Omental fat pad (tissue), 3 donors: ENCODE measurements at regions not wholly inside any gene's neighbourhood (a gene's known extent, or its start where the extent isn't known, plus 50 kb on each side); places are given as distances from the start of the nearest gene placed in this dataset.
A peak's percentile ranks its signal among the peaks of the same experiment; 100 is the strongest.

ENCODE experiments used
- ATAC-seq: fragments of 150-250 bp; one replicate; pipeline ENCODE4 v1.9.1; 2016; ENCODE audit warnings: mild to moderate bottlenecking, moderate library complexity; ENCODE audit not compliant: low FRiP score
- DNase-seq: peaks from one replicate; pipeline ENCODE4 v3.0.0-alpha.2; 2019; ENCODE audit warnings: low spot score
- CTCF ChIP-seq, 3 donors: fragments of 450-650 bp; IDR thresholded peaks; one replicate each; pipeline ENCODE4 v1.5.1; 2016 to 2017; ENCODE audit warnings: antibody characterized with exemption in 3 of 3, mild to moderate bottlenecking in 3 of 3, moderate library complexity in 2 of 3

DNA sequence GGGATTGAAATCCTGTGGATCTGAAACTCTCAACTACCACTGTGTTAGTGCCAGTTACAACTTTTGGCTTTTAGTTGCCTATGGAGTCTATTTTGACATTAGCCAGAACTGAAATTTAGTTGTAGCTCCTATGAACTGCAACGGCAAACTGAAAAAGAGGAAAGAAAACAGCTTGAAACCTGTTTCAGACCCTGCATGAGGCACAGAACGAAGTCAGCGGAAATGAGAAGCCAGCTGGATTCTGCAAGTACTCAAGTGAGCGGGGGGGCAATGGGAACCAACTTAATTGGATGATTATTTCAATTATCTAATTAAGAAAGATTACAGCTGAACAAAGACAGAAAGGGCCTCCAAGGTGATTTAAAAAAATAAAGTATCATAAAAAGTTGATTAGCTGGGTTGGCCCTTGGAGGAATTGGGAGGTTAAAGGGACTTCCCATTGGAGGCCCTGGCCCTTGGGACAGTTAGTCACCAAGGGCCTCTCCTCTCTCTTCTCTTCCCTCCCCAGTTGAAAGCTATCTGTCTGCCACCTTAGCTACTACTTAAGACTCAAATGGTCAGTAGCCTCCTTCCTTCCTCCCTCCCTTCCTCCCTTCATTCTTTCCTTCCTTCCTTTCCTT, 352.1 kb downstream of the SHQ1 start:
- no peak for TF ChIP-seq CTCF (IDR thresholded peaks at IDR 0.05)
- DNase-seq, result no peak
- ATAC-seq, result no peak

- ATAC-seq (no peak), DNase-seq (no peak)
- TF ChIP-seq CTCF (IDR thresholded peaks at IDR 0.05), result no peak
Observed at GRCh38 chr3:72494626-72495025, 353.6 kb downstream of the SHQ1 start.

DNA sequence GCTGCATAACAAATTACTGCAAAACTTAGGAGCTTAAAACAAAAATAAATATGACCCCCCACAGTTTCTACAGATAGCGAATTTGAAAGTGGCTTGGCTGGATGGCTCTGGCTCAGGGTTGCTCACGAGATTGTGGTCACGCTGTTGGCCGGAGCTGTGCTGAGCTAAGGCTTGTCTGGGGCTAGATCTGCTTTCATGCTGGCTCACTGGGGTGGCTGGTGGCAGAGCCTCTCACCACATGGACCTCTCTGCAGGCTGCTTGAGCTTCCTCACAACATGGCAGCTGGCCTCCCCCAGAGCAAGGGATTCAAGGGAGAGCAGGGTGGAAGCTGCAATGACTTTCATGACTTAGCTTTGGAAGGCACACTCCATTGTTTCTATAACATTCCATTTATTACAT, 354.1 kb downstream of the SHQ1 start:
- TF ChIP-seq CTCF (IDR thresholded peaks at IDR 0.05), result no peak
- ATAC-seq, result no peak
- DNase-seq, result no peak

DNA sequence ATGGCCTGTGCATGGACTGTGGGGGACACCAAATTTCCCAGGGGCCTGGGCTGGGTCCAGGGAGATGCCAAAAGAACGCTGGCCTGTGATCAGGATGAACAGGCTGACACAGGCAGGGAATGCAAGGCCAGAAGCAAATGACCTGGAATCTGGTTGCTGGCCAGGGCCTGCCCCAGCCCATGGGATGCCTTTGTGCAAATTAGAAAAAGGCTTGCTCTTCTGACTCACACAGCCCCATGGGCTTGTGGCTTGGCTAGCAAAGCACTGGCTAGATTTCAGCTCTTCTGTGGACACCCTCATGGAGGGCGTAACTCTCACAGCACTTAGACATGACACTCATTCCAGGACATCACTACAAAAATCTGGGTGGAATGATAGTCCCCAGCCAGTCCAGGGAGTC, 356.0 kb downstream of the SHQ1 start:
- no peak for TF ChIP-seq CTCF (IDR thresholded peaks at IDR 0.05)
- no peak for DNase-seq
- ATAC-seq, result peak; percentile 45

DNA sequence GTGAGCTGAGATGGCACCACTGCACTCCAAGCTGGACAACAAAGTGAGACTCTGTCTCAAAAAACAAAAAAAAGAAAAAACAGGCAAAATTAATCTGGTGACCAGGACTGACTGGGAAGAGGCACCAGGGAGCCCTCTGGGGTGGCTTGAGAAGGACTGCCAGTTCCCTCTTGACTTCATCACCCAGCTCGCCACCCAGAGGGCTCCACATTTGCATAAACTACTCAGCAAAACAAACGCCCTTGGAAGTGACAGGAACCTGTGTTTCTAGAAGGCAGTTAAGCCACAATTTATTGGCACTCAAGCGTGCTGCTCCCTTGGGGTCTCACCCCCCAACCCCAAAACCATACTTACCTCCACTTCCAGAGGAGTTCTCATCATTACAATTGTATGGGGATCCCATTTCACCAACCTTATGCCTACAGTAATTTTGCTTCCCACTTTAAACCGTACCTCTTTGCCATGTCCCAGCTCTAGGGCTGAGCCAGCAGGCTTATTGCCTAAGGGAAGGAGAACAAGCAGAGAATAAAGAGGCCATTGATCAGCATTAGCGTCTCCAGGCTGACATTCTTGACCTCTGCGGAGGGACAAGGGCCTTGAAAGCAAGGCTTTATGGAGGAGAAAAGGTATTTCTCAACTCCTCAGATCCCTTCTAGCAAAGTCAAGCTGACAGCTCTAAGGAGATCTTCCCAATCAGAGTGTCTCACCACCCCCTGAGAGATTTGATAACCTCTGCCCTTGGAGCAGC, 357.4 kb downstream of the SHQ1 start:
- ATAC-seq (no peak), DNase-seq (no peak)
- TF ChIP-seq CTCF (IDR thresholded peaks at IDR 0.05), result no peak

GRCh38 chr3:72489901-72490300, 358.3 kb downstream of the SHQ1 start:
- no peak for TF ChIP-seq CTCF (IDR thresholded peaks at IDR 0.05)
- DNase-seq (no peak), ATAC-seq (no peak)

DNA sequence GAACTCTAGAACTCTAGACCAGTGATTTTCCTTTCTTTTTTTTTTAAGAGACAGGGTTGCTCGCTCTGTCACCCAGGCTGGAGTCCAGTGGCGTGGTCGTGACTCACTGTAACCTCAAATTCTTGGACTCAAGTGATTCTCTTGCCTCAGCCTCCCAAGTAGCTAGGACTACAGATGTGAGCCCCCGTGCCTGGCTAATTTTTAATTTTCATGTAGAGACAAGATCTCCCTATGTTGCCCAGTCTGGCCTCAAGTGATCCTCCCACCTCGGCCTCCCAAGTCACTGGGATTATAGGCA, 359.6 kb downstream of the SHQ1 start:
- TF ChIP-seq CTCF (IDR thresholded peaks at IDR 0.05), result no peak
- DNase-seq, result no peak

More for the DNA sequence above, 359.6 kb downstream of the SHQ1 start:
- ATAC-seq, result no peak
